A673 (cell line): ENCODE measurements at regions not wholly inside any gene's neighbourhood (a gene's known extent, or its start where the extent isn't known, plus 50 kb on each side); places are given as distances from the start of the nearest gene placed in this dataset.

Experiments
- BruUV-seq: library from RNA; stranded (reverse); fragments of 400-500 nt; replicated peaks from 2 replicates; lab custom pipeline; 2021; lab: Mats Ljungman, UMichigan
- CTCF ChIA-PET: fragments of 300-600 bp; sonication (Branson Sonifier 250); formaldehyde crosslinking; loops from one replicate; lab custom pipeline; 2022; ENCODE audit warnings: antibody characterized with exemption; lab: Charles Lee
- POLR2A ChIA-PET: fragments of 300-600 bp; sonication (Branson Sonifier 250); formaldehyde crosslinking; loops from one replicate; lab custom pipeline; 2022; ENCODE audit warnings: antibody characterized with exemption; ENCODE audit not compliant: low non-redundant PET; lab: Charles Lee
- DNase-seq: peaks from one replicate; pipeline ENCODE4 v3.0.0-alpha.2; 2015; ENCODE audit warnings: low spot score
- H3K27ac ChIP-seq: fragments of 200-600 bp; sonication (generic); 2 replicates; pipeline ENCODE4 v1.5.1; 2016; ENCODE audit warnings: mixed run types, low read depth, mild to moderate bottlenecking, mixed read lengths, antibody characterized with exemption, low read length; ENCODE audit not compliant: poor library complexity, severe bottlenecking
- H3K27me3 ChIP-seq: fragments of 200-600 bp; sonication (generic); replicated peaks from 2 replicates; pipeline ENCODE4 v1.6.1; 2017; ENCODE audit warnings: mixed run types, low read depth, mild to moderate bottlenecking, mixed read lengths, antibody characterized with exemption, low read length; ENCODE audit not compliant: insufficient read depth, poor library complexity
- H3K36me3 ChIP-seq: fragments of 200-600 bp; sonication (generic); 2 replicates; pipeline ENCODE4 v1.6.1; 2016; ENCODE audit warnings: mixed run types, mild to moderate bottlenecking, mixed read lengths, antibody characterized with exemption, low read length; ENCODE audit not compliant: insufficient read depth, poor library complexity, severe bottlenecking
- H3K4me1 ChIP-seq: fragments of 200-600 bp; sonication (generic); 2 replicates; pipeline ENCODE4 v1.6.1; 2017; ENCODE audit warnings: mixed run types, mild to moderate bottlenecking, mixed read lengths, antibody characterized with exemption, low read length; ENCODE audit not compliant: insufficient read depth, poor library complexity, severe bottlenecking
- H3K4me3 ChIP-seq: fragments of 200-600 bp; sonication (generic); 2 replicates; pipeline ENCODE4 v1.5.1; 2016; ENCODE audit warnings: low read depth, mixed run types, mild to moderate bottlenecking, mixed read lengths, low read length; ENCODE audit not compliant: poor library complexity, severe bottlenecking
- H3K9me3 ChIP-seq: fragments of 200-600 bp; sonication (generic); 2 replicates; pipeline ENCODE4 v1.6.1; 2016; ENCODE audit warnings: mixed run types, low read depth, mild to moderate bottlenecking, mixed read lengths, antibody characterized with exemption, low read length; ENCODE audit not compliant: poor library complexity, severe bottlenecking
- EZH2 ChIP-seq: fragments of 200-600 bp; sonication (generic); IDR thresholded peaks from 2 replicates; pipeline ENCODE4 v1.6.1; 2017; ENCODE audit warnings: borderline replicate concordance, low read depth, mild to moderate bottlenecking, mixed read lengths, antibody characterized with exemption, low read length; ENCODE audit not compliant: poor library complexity, severe bottlenecking
- intact Hi-C: fragments of 100-400 bp; cut with micrococcal nuclease; formaldehyde crosslinking; loops from one replicate; pipeline ENCODE4 v1.10.0; 2022; ENCODE audit not compliant: unreplicated experiment
- TF ChIP-seq, protein P1 (sequence below): fragments of 300-800, 200-600 bp; sonication (generic); conservative IDR thresholded peaks from 2 replicates; pipeline ENCODE4 v1.5.1; 2017; ENCODE audit warnings: low read depth, mild to moderate bottlenecking, antibody characterized with exemption, low read length, moderate library complexity, mixed read lengths

DNA sequence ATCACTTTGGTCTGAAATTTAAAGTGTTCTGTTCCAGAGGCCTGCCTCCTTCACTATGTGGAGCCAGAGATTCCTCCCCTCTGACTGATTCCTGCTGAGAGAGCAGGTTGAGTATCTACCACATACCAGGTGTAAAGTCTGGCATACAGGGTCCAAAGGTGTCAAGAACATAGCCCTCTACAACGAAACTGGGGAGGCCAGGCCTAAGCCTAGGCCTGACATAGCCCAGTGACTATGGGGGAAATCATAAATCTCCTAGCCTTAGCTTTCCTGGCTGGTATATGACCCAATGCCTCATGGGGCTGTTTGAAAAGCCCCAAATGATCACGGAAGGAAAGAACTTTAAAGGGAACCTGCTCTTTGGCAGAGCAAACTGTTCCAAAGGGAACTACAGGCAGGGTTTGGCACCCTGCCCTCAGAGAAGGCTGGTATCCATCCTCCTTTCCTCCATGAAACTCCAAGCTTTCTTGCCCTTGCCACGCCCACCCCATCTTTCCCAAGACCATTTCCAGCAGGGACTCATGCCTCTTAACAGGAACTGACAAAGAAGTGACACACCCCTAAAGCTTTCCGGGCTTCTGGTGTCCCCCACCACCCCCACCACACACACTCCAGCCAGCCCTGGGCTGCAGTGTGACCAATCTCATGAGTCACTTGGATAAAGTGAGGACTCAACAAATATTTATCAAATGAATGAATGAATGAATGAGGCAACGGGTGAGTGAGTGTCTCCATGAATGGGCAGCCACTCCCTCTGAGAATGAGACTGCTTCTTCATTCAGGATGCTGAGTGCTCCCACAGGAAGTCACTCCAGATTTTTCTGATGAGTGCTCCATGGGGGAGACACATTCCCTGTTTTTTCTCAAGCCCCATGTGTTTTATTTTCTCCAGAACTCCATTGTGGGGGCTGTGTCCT, 93.3 kb upstream of the CALM2 start:
- ChIA-PET POLR2A (interaction anchor here (0.6 kb wide), 1 partner anchor 64 kb away, joined by 11 read pairs; no protein-coding TSS in a partner anchor), CTCF (no interaction called here)
- intact Hi-C loops: no loop called here
- Histone ChIP-seq H3K4me1 (peaks cover 26% of the 10 kb centered on the region), H3K27ac (no peak overlapping the region), H3K9me3 (no peaks in the 10 kb centered on the region), H3K27me3 (no peaks in the 10 kb centered on the region), H3K36me3 (no peaks in the 10 kb centered on the region), H3K4me3 (no peak overlapping the region)
- no peak for TF ChIP-seq EZH2
- TF ChIP-seq, protein P1, sequence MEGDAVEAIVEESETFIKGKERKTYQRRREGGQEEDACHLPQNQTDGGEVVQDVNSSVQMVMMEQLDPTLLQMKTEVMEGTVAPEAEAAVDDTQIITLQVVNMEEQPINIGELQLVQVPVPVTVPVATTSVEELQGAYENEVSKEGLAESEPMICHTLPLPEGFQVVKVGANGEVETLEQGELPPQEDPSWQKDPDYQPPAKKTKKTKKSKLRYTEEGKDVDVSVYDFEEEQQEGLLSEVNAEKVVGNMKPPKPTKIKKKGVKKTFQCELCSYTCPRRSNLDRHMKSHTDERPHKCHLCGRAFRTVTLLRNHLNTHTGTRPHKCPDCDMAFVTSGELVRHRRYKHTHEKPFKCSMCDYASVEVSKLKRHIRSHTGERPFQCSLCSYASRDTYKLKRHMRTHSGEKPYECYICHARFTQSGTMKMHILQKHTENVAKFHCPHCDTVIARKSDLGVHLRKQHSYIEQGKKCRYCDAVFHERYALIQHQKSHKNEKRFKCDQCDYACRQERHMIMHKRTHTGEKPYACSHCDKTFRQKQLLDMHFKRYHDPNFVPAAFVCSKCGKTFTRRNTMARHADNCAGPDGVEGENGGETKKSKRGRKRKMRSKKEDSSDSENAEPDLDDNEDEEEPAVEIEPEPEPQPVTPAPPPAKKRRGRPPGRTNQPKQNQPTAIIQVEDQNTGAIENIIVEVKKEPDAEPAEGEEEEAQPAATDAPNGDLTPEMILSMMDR: no peak
- no TSS peak for BruUV-seq
- peak; percentile 69 for DNase-seq

DNA sequence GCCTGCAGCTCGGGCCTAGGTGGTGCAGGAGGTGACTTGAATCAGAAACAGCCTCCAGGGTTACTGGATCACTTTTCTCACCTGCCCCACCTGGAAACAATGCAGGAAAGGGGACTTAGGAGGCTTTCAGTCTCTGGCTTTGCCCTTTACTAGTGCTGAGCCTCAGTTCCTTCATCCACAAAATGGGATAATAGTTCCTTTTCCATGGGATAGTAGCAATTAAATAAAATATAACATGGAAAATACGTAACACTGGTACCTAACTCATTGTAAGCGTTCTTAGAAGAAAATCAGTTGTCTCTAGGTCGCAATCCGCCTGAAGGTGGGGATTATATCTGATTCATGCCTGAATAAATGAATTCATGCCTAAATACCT, 91.4 kb upstream of the CALM2 start:
- H3K4me1 ChIP-seq: peaks cover 27% of the 10 kb centered on the region
- no peaks in the 10 kb centered on the region for H3K9me3 ChIP-seq
- no peak for DNase-seq
- H3K27me3 ChIP-seq: no peaks in the 10 kb centered on the region
- no peak for TF ChIP-seq EZH2
- TF ChIP-seq, protein P1: no peak
- H3K36me3 ChIP-seq: no peaks in the 10 kb centered on the region
- intact Hi-C loops: no loop called here
- BruUV-seq: no TSS peak
- no peak overlapping the region for H3K27ac ChIP-seq
- H3K4me3 ChIP-seq: no peak overlapping the region
- ChIA-PET POLR2A (no interaction called here), CTCF (no interaction called here)

DNA sequence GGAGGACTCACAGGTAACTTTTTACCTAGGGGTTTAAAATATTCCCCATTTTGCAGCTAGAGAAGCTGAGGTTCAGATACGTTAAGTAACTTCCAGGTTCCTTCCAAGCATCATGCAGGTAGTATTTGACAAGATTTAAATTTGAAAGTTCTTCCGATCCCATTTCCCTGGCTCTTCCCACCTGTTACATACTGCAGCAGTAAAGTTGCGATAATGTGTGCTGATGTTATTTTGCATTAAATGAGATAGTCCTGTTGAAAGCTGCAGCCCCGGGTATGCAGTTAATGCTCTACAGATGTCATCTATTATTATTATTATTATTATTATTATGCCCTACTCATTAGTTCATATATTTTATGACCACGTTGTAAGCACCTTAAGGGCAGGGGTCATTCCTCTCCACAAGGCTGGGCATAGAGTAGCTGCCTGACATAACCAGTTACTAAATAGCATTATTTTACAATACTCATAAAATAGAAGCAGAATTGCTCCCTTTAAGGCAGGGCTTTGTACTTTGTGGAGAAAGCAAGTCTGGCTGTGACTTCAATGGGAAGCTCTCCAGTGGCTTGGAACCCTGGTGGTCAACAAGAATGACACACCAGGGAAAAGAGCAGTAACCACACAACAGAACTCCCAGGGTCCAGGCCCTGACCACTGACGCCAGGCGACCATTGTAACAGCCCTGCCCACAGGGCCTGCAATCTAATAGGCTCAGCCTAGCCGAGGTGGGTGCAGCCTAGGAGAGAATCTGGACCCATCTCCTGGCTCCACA, 90.8 kb upstream of the CALM2 start:
- no TSS peak for BruUV-seq
- Histone ChIP-seq H3K36me3 (no peaks in the 10 kb centered on the region), H3K27ac (no peak overlapping the region), H3K9me3 (no peaks in the 10 kb centered on the region), H3K27me3 (no peaks in the 10 kb centered on the region), H3K4me1 (peaks cover 27% of the 10 kb centered on the region), H3K4me3 (no peak overlapping the region)
- ChIA-PET CTCF (no interaction called here), POLR2A (no interaction called here)
- TF ChIP-seq EZH2: no peak
- TF ChIP-seq, protein P1: no peak
- no peak for DNase-seq
- intact Hi-C loops: no loop called here
